ENCODE measurements at regions not wholly inside any gene's neighbourhood (a gene's known extent, or its start where the extent isn't known, plus 50 kb on each side); places are given as distances from the start of the nearest gene placed in this dataset.

- no peak for DNase-seq (ENCODE audit: low read depth)
Observed at GRCh38 chr11:70535191-70535971, 137.1 kb downstream of the CTTN start.

DNA sequence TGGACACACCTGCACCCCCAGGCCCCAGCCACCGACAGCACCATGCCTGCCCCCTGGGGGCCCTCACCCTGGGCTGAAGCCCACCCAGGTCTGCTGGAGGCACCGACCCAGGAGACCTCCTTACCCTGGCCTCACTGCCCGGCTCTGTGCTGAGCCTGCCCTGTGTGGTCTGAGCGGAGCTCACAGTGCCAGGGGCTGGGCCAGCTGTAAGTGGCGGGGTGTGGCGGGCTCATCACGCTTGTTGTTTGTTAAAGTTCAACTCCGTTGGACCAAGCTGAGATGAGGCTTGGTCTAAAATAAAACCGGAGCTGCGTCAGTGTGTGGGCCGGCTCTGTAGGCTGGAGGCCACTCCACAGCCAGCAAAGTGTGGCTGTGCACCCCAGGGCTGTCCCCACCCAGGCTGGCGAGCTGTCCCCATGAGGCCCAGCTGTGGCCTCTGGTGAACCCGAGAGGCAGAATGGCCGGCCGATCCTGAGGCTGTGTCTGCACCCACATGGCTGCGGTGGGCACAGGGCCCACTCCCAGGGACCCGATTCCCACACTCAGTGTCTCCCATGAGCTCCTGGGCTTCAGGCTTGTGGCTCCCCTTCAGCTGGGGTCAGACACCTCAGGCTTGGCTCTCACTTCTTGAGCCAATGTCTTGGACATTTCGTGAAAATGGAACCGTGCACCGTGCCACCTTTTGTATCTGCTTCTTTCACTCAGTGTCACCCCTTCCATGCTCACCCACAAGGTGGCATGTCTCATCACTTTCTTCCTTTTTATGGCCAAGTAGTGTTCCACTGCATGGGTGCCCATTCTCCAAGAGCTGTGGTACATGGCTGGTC lies 137.9 kb downstream of the CTTN start:
- no peak for DNase-seq (ENCODE audit: low read depth)

GRCh38 chr11:70537576-70538571 lies 139.5 kb downstream of the CTTN start:
- no peak for DNase-seq (ENCODE audit: low read depth)

DNA sequence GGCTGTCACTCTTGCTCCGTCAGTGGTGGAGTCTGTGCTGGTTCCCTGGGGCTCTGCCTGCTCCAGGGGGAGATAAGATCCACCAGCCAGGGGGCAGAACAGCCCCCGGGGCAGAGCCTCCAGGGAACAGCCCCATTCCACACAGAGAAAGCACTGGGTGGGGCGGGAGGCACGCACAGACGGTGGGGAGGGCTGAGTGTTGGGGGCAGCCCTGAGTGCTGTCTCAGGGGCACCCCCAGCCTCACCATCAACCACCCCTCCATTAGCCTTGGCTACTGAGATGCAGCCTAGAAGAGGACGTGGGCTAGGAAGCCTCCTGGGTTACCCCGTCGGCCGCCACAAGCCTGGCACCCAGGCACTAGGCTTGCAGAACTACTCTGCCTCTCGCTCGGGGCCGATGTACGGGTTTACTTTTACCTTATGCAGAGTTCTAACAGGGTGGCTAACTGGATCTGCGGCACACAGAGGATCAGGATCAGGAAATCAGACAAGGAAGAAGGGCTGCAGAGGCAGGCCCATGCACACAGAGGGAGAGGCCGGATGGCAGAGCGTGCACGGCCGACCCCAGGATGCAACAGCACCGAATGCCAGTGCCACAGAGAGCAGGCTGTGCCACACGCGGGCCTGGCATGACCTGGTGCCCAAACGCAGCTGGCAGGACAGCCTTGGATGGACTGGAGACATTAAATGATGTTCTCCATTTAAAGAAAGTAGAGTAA lies 140.5 kb downstream of the CTTN start:
- no peak for DNase-seq (ENCODE audit: low read depth)

GRCh38 chr11:70539360-70540095 lies 141.2 kb downstream of the CTTN start:
- DNase-seq (ENCODE audit: low read depth), result no peak

- no peak for DNase-seq (ENCODE audit: low read depth)
Observed at GRCh38 chr11:70540196-70540595, 141.9 kb downstream of the CTTN start.

DNA sequence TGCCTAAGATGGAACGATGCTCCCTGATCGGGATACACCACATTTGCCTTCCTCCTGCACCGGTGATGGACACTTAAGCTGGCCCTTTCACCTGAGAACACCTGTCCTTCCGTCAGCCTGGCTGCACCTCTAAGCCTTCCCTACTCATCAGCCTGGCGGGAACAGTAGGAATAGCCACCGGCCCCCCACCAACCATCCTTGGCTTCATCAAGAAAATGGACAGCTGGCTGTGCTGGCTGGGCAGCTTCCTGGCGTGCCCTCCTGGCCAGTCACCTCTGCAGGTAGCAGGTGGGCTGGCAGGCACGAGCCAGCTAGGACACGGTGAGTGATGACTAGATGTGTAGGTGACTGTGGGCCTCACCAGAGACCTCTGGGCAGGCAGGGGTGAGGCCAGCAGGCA lies 142.8 kb downstream of the CTTN start:
- no peak for DNase-seq (ENCODE audit: low read depth)

DNA sequence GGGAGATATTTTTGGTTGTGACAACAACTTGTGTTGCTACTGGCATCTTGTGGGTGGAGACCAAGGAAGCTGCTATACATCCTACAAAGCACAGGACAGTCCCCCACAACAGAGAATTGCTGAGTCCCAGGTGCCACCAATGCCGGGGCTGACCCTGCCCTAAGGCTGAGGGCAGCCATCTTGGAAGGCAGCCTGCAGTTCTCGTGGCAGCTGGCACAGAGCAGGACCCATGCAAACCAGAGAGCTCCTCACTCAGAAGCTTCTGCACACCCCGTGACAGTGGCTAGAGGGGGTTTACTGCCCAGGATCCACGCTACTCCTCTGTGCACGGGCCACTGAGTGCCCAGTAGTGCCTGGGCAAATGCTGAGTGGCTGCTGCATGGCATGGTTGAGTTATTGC lies 143.4 kb downstream of the CTTN start:
- no peak for DNase-seq (ENCODE audit: low read depth)

DNA sequence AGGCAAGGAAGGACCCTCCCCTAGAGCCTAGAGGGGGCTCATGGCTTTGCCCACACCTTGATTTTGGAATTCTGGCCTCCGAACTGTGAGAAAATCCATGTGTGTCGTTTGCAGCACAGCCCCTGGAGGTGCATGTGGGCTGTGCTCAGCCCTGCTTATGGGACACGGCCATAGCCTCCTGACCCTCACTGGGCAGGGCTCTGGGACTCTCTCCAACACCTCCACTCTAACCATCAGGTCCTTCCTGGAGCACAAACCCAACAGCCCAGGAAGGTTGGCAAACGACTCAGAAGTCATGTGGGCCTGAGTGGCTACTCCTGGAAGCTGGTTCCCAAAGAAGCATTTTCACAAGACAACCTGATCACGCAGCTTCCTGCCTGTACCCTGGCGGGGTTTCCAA lies 144.1 kb downstream of the CTTN start:
- no peak for DNase-seq (ENCODE audit: low read depth)

GRCh38 chr11:70542811-70543210 lies 144.5 kb downstream of the CTTN start:
- no peak for DNase-seq (ENCODE audit: low read depth)

- DNase-seq (ENCODE audit: low read depth), result no peak
Observed at GRCh38 chr11:70543611-70544010, 145.3 kb downstream of the CTTN start.

GRCh38 chr11:70544067-70544773 lies 145.9 kb downstream of the CTTN start:
- no peak for DNase-seq (ENCODE audit: low read depth)

DNA sequence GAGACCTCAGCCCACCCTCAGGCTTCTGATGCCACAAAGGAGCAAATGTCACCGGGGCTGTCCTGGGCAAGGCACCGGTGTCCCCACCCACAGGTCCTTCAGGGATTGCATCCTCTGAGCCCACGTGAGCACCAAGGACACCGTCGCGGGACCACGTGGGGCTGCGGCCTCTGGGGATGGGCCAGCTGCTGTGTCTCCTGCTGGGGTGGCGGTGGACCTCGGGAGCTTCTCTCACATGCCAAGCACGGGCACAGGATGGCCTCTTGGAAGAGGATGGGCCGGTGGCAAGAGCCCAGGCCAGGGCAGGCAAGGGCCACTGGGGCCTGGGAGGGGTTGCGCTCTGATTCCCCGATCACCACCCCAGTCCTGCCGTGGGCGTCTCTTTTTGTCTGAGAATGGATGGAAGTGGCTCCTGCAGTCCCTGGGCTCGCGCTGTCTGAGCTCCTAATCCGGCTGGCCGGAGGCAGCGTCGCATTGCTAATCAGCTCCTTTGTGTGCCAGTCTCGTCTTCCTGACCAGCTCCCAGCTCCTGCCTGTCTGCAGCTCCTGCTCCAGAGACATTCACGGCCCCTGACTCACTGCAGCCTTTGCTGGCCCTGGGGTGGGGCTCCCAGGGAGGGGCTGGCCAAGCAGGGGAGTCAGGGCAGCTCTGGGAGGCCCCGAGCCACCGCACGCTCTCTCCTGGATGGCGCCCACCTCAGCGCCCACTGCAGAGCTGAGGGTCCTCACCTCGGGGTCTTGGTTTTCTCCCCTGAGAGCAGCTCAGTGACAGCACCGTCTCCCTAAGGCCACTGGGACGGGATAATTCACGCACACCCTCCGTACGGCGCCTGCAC lies 146.7 kb downstream of the CTTN start:
- no peak for DNase-seq (ENCODE audit: low read depth)

GRCh38 chr11:70545610-70545912 lies 147.2 kb downstream of the CTTN start:
- no peak for DNase-seq (ENCODE audit: low read depth)

GRCh38 chr11:70546191-70546940 lies 148.0 kb downstream of the CTTN start:
- no peak for DNase-seq (ENCODE audit: low read depth)

DNA sequence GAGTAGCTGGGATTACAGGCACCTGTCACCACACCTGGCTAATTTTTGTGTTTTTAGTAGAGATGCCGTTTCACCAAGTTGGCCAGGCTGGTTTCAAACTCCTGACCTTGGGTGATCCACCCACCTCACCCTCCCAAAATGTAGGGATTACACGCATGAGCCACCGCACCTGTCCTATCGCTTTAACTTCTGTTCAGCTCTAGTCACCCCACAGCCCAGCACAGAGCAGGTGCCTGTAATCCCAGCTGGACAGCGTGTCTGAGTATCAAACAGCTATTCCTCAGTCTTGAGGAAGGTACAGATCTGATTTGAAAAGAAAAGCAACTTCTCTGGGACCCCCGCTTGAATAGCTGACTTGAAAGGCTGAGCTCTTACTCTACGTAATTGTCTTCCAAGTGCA lies 149.1 kb downstream of the CTTN start:
- no peak for DNase-seq (ENCODE audit: low read depth)

DNA sequence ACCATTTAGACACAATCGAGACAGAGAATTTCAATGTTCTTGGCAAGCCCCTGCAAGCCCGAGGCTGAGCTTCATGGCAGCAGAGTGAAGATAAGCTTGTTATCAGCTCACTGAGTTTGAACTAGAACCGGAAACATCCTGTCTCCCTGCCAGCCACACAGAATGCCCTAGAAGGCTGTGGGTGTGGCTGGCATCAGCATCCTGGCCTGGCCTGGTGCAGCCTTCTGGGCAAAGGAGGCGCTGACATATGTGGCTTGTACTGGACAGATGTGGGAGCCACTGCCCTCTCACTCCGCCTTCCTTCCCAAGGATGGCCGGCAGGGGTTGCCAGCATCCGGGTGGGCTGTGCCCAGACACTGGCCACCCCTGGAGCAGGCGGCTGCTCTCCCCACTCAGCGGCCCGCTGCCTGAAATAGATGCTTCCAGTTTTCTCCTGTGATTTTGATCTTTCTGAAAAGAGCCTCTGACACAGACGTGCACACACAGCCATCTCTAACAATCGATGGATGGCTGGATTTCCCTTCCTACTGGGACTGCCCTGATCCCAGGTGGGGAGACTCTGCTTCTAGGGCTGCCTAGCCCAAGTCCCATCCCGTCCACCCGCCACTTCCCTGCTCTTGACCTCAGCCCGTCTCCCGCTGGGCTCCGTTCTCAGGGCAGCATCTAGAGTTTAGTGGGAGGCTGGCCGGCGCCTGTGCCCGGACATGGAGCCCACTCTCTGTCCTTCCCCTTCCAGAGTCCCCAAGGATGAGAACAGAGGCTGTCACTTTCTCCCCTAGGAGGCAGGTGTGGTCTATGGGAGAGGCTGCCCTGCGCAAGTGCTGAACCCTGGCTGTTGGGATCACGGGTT lies 149.7 kb downstream of the CTTN start:
- no peak for DNase-seq (ENCODE audit: low read depth)

- no peak for DNase-seq (ENCODE audit: low read depth)
Observed at GRCh38 chr11:70548976-70549375, 150.6 kb downstream of the CTTN start.

Measured in stimulated activated CD4-positive, alpha-beta T cell treated with anti-CD3 and anti-CD28 coated beads, Interleukin-2, amount 100 ng/mL, for 4 hours (primary cell).